ENCODE measurements at regions not wholly inside any gene's neighbourhood (a gene's known extent, or its start where the extent isn't known, plus 50 kb on each side); places are given as distances from the start of the nearest gene placed in this dataset.

DNA sequence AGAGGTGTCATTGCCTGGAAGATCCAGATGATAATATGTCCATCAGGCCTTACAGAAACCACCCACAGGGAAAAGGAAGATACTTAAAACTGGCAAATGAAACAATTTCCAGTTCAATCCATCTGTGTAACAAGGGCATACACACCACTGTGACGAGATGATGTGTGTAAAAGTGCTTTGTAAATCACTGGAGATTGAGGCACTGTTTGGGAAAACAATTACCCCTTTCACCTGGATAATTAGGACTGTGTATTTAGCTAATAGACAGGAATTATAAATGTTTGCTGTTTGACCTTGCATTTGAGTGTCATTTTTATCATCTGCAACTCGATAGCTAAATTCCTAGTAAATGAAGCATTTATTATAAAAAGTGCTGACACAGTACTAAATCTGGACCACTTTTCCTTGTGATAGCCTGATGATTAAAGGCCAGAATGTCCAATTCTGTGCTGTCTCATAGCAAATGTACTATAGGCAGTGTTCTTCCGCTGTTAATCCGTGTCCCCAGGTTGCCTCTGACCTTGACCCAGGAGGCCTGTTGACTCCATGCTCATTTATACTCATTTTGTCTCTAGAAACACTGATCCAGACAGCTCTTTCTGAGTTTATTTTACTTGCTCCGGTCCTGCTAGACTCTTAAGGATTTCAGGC, 105.8 kb downstream of the LACC1 start:
- DNase-seq = no peak

DNA sequence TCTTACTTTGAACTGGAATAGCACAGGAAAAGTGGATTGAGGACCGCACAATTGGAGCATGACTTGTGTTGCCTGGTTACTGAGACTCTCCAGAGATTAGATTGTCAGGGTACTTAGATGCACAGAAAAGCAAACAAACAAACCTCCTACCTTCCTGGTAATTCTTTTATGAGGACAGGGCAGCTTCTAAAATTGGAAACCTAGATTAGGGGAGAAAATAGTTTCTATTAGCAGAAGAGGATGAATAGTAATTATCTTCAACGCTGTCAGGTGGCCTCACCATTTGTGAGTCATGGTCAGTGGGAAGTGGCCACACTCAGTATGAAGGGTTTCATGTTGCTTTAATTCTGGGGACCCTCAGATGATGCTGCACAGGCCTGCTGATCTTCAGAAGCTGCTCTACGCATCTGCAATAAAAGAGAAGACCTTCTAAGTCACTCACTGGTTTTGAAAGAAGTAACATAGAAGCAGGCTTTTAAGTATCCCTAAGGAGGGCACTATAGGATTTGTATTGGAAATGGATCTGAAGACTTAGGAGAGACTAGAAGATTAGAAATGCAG, 106.8 kb downstream of the LACC1 start:
- DNase-seq = no peak

DNA sequence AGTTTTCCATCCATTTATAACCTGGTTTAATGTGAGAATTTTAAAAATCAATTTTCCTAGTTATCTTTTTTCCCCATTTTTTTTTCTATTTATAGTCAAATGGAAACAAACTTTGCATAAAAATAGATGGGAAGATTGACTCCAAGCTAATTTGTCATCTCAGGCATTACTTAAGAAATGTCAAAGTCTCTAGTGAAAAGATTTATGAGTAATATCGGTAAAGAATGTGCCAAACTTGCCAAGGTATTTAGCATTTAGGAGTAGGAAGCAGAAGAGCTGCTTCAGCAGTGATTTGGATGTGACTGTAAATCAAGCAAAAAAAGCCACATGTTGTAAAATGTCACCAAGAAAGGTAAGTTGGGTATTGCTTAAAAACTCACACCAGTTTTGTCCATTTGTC, 108.6 kb downstream of the LACC1 start:
- DNase-seq = no peak

DNA sequence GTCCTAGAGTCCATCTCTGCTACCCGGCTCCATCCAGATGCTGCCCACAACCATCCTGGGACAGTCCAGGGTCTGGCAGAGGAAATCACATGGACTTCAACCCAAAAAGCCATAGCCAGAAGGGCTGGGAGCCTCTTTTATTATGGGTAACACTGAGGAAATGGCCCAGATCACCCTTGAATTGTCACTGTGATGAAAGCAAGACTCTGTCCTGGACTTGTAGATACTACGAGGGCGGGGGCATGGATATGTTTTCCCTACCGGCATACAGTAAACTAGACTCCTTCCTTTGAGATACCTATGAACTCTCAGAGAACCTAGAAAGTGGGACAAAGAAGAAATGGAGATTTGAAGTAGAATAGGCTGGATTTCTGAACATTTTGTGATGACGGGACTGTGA, 110.3 kb downstream of the LACC1 start:
- no peak for DNase-seq

DNA sequence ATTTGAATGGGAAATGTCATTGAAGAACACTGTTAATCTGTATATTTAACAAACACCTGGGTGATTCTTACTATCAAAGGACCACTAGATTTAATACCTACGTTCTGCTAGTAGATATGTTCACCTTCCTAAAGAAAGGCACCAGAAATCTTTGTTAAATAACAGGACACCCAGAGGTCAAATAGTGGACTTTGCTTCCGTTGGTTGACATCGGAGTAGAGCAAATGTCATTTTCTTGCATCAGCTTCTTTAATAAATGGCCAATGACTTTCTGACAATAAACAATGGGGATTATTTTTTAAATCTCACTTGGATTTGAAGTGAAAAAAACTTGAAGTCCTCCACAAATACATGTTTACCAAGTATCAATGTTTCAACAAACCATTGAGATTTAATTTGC, 111.1 kb downstream of the LACC1 start:
- no peak for DNase-seq

DNA sequence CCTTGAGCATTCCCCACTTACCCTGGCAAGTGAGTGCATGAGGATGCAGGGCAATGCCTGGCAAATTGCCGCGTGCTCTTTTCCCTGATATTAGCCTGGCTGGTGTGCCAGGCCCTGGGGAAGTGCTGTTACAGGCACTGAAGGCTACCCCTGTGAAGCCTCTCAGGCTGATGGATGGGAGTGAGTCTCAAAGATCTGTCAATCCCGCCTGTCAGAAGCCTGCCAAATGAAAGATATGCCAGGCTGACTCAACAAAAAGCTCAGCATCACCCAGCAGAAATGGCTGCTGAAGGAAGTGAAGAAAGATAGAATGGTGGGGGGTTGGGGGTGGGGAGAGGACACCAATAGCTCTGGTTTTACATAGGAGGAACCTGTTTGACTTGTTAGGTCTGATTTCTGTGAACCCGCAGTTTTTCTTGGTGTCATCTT, 112.1 kb downstream of the LACC1 start:
- no peak for DNase-seq

DNA sequence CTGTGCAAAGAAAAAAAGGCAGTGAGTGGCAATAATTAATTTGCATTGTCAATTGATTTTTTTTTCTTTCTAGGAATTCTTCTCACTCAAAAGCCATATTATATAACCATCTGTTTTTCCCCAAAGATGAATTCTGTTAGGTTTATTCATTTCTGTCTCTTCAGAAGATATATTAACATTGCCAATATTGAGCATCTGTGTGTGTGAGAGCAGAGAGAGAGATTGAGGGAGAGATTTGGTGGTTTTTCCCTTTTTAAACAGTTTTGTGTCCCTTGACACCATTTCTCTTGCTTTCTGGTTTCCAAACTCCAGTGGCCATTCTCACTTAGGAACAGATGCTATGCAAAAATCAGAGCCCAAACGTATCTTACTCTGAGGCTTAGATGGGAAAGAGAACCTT, 112.5 kb downstream of the LACC1 start:
- DNase-seq = no peak

DNA sequence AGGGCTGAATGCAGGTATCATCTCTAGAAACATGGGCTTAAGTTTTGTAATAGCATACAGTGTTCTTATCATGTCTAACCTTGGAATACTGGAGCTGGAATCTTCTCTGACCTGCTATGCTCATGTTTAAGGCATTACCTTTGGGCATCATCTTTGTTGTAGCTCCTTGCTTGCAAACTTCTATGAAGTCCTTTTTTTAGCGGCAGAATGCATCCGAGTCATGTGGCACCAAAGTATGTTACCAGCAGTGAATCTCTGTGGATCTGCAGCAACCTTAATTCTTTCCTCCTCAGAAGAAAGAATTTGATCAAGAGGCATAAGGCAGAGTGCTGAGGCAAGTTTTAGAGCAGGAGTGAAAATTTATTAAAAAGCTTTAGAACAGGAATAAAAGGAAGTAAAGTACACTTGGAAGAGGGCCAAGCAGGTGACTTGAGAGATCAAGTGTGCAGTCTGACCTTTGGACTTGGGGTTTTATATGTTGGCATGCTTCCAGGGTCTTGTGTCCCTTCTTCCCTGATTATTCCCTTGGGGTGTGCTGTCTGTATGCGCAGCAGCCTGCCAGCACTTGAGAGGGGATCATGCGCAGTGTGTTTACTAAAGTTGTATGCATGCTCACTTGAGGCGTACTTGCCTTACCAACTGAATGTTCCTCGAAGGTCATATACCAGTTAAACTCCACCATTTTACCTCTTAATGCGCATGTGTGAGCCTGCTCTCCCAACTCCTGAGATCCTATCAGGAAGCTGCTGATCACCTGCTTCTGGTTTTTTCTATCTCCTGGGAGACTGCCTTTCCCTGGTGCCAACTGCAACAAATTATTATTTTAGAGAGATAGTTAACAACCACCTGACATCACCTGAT, 115.5 kb downstream of the LACC1 start:
- DNase-seq = no peak

DNA sequence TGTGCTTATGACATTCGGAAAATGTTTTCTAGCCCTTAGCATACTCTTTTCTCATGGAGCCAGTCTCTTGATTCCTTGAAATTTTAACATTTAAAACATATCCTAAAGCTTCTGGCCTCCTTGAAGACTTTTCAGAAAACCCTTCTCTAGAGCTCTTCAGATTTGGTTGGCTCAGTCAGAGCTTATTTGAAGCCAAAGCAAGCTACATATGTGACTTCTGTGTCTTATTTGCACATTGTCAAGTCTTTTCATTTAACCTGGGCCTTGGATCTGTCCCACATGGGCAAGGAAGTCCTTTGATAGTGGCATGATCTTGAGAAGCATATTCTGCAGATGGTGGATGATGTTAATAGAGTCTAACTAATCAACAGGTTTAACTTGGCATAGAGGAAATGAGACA, 116.5 kb downstream of the LACC1 start:
- DNase-seq = no peak

DNA sequence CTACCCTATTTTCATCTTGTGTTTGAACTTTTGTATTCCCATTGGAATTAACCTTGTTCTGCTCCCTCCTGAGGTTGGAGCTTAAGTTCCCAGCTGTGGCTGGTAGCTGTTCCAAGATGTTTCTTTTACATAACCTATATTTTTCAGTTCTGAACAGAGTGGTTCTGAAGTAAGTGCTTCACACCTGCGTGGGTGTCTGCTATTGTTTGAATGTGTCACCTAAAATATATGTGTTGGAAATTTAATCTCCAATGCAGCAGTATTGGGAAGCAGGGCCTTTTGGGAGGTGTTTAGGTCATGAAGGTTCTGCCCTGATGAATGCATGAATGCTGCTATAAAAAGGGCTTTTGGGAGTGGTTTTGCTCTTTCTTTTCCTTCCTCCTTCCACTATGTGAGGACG, 123.8 kb downstream of the LACC1 start:
- DNase-seq = no peak

DNA sequence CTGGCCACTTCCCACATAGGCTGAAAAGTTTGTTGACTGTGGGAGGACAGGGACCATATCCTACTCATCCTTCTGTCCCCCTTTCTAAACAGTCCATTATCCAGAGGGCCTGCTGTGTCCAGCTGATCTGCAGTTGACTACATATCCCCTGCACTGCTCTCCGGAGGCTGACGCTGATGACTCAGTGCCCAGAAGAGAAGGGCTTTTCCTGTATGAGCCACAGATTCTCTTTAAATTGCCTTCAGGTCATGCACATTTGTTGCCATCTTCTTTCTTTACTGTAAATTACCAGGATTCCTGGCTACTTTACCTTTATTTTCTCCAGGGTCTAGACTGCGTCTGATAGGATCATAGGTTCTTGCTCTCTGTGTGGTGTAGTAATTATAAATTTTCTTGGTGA, 125.2 kb downstream of the LACC1 start:
- no peak for DNase-seq

DNA sequence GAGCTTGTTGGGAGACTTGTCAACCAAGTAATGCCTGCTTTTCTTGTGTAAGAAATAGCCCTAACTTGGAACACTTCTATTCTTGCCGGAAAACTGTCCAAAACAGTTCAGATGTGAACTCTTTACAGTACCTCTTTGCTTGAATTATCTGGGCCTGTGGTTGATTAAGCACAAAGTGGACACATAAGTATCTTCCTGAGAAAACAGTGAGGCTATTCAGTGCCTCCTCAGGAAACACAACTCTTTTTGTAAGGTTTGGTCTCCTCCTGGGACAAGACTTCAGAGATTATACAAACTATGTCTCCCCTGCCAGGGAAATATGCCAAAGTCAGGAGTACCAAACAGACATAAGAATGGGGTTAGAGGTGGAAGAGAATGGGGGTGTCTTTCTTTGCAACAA, 127.7 kb downstream of the LACC1 start:
- DNase-seq = no peak

DNA sequence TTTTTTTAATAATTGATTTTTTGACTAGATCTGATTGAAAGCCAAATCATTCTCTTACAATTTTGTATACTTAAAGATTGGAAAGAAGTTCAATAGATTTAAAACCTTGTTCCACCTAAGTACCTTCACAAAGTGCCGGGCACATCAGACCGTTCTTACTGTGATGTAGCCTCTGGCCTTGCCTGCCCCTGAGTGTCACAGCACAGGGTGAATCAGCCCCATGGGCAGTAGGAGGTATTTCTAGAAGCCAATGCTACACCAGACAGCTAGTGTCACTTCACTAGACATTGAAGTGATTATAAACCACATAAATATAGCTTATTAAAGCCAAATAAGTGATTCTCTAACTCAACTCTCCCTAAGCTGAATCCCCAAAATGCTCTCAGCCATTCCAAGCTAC, 131.3 kb downstream of the LACC1 start:
- DNase-seq = no peak

DNA sequence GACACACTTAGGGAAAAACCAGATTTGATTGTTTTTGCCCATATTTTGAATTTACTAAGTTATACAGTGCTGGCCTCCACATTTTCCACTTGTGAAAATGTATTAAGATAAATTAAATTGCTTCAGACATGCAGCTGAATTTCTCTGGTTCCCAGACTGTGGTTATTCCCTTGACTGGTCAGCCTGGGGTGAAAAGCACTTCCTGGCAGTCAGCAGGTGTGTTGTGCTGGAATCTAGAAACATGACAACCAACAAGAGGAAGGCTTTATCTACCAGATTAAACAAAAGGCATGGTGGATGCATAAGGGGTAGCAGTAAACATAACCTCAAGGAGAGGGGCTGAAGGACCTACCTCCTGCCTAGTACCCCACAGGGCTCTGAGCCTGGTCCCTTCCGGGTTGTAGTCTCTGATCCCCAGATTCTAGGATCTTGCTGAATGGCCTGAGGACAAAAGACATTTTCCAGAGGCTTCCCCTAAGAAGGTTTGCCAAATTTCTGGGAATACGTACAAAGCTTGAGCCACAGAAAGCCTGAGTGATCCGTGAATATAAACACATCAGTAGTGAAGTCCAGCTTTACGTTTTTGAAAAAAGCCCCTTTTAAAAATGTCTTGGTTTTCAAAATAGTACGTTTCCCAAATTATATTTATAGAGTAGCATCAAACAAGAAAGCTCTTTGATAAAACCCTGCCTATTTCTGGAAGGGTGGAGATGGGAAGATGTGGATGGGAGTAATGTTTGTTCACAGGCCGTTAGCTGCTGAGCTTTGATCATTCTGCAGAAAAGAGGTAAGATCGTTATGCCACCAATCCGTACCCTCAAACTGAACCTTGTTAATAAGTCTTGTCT, 133.4 kb downstream of the LACC1 start:
- DNase-seq = no peak

DNA sequence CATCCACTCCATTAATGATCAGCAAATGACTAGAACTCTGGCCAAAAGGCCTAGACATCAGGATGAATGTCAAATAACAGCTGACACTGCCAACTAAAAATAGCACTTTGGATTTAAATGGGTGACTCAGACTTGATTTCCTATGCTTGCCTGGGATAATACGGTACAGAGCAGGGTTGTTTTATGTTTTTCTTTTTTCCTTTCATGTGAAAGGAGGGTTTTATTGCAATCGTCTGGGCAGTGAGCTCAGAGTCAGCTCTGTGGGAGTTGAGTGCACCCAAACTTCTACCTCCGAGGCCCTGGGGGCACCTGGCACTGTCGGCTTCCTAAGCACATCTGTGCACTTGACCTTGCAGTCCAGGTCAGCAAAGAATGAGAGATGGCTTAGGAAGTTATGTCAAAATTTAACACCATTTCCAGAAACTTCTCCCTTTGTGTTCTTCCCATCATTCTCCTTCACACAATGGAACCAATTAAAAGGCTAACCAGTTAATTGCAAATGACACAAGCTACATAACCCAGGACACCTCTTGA, 134.1 kb downstream of the LACC1 start:
- DNase-seq = no peak

DNA sequence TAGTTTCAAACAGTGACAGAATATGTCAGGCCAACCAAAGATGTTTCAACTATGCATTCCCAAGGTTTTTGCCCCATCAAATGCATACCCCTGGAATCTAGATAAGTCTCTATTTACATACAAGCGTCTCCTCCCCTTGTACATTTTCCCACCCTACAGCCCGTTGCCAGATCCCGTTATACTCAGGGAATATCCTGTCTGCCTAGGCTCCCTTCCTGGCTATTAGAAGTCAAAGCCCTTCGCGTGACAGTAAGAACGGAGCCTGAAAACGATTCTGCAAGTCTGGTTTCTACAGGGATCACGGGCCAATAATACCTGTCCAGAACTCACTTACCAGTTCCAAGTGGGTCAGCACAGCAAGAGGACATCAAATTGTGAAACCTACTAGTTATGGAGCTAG, 134.8 kb downstream of the LACC1 start:
- DNase-seq = no peak

DNA sequence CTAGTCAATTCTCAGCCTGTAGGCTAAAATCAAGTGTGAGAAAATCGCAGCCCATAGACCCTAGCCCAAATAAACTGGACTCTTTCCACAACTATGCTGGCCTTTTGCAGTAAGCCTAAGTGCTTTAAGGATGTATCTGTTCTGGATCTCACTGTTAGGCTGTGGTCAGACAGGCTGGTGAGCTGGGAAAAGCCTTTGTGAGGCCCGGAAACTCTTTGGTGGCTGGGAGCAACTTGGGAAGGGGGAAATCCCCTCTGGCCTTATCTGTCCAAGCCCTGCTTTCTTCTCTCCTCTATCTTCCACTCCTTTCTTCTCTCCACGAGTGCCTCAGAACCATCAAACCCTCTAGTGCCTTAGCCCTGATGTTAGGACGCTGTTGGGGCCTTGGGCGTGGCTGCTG, 135.4 kb downstream of the LACC1 start:
- DNase-seq = no peak

DNA sequence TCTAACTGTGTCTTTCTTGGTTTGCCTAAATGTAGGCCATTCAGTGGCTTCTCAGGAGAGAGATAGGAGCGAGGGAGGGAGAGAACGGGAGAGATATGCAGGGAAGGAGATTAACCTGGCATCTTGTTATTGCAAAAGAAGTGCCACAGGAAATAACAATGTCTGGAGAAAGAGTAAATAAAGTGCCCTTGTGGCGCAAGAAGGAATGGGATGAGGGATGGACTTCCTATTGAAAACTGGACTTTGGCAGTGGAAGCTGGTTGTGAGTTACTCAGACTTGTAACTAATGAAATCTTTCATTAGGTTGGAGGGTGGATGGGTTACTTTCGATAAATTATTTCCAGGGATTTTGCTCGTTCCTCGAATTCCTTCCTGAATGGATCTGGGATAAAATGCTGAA, 136.1 kb downstream of the LACC1 start:
- DNase-seq = no peak

DNA sequence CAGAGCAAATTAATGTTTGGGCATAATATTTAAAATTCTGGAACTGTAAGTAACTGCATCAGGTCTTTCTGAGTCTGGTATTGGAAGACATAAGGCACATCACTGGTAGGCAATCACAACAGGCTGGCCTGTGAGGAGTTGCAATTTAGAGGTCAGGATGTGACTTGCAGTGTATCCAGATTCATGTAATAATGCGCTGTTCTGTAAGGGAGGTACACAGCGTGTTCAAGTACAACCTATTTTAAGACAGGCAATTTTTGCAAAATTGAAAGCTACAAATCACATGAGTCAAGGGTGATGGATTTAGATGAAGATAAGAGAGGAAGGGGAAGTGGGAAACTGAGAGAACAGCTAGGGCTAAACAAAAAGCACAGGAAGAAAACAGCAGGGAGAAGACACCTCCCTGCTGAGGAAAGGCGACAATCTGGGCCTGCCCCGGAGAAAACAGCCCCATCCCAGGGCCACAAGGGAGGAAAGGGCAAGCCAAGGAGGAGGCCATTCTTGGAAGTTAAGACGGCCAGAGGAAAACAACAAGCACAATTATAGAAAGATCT, 138.1 kb downstream of the LACC1 start:
- no peak for DNase-seq

DNA sequence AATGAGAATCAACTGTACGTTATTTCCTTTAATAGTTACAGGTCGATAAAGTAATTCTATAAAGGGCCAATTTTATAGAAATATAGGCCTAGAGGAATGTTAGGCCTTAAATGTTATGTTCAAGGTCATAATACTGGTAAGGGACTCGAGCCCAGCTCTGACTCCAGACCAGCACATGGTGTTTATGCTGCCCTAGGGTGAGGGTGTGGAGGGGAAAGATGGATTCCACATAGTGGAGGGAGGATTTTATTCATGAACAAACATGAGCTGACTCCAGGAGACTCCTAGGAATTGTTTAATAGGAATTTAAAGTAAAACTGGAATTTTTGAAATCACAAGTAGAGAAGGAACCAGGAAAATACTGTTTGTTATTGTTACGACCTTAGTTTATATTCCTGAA, 139.9 kb downstream of the LACC1 start:
- no peak for DNase-seq

DNA sequence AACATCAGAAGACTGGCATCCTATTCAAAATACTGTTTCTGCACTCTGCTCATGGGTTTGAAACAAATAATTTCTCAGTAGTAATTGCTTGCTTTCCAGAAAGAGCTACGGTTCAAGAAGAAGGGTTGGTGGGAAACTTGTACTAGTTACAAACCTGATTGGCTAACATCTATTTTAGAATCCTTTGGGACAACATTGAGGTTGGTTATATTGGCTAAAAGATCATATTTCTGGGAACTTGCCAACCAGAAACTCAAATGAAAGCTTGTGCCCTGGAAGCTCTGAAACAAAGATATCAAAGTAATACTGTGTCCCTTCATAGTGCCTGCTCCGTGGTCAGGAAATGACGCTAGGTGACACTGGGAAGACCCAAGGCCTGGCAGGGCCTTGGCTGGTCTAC, 141.7 kb downstream of the LACC1 start:
- no peak for DNase-seq

DNA sequence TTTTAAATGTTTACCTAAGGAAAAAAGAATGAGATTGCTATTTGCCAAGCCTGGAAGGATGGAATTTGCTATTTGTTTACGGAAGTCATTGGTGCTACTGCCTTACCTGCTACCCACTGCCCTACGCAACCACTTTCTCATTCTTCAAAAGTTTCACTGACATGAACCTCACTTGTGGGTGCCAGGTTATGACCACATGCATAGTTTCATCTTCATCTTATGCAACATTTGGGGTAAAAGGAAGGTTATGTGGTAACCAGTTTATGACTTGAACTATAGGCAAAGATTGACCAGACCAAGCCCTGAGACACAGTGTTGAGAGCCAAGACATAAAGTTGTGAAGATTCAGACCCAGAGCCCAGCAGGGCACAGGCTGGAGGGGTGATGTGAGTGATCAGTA, 142.5 kb downstream of the LACC1 start:
- no peak for DNase-seq
